Left cardiac atrium (tissue), 4 donors: ENCODE measurements at regions not wholly inside any gene's neighbourhood (a gene's known extent, or its start where the extent isn't known, plus 50 kb on each side); places are given as distances from the start of the nearest gene placed in this dataset.
"Not testable (repeated sequence)": the region's sequence is repeated elsewhere in the genome, so short reads cannot be mapped to it uniquely, and the experiment has no call there.

Experiments used
- ATAC-seq, 2 donors: fragments of 200-7000 bp; cut with Tn5 transposase; one replicate each; pipeline ENCODE4 v1.9.1; 2020; ENCODE audit warnings: mild to moderate bottlenecking in 2 of 2, moderate library complexity in 2 of 2
- DNase-seq: peaks from one replicate; pipeline ENCODE4 v3.0.0-alpha.2; 2020
- intact Hi-C, 2 donors: fragments of 100-400 bp; cut with DNase I; formaldehyde crosslinking; loops; one replicate each; pipeline versions ENCODE4 v1.14.1 to v1.15.1; 2022 to 2023
- donor health status: DM: no; HTN: yes; CAD: no.
- donor health status: DM: no; HTN: yes; CAD: no; lungs with severe emphysema.
- donor health status: DM: yes; HTN: yes; CAD: no.
- donor health status: Dilated cardiomyopathy.

DNA sequence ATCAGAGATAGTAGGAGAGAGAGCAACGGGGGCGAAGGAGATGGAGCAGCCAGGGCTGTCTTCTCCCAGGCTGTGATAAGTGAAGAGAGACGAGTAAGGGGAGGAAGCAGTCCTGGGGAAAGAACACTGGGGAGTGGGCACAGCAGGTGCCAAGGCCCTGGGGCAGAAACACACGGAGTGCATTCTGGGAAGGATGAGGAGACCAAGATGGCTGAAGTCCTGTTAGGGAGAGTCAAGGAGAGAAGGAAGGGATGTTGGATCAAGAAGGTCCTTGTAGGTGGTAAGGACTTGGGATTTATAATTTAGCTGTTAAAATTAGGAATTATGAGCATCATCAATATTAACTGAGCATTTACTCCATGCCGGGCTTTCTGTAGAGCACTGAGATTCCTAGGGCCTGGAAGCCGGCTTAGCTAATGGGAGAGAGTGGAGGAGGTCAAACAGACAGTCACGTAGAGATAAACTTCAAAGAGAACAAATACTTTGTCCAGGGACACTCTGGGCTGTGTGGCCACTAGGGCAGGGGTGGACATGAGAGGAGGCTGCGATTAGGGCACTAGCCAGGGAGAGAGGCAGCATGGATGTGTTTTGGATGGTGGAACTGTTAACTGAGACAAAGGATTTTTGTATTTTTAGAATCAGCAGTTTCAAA lies 134.2 kb upstream of the PEG3 start:
- intact Hi-C loops = no loop called here
- no peak for DNase-seq
- ATAC-seq = peak in 1 of 2 donors; percentile 38

- intact Hi-C loops = no loop called here
- peak in 1 of 2 donors; percentile 38 for ATAC-seq
- DNase-seq = no peak
Measured at GRCh38 chr19:56976300-56976699, 135.8 kb upstream of the PEG3 start.

- ATAC-seq = peak in 1 of 2 donors; percentile 12
- intact Hi-C loops = no loop called here
- DNase-seq = no peak
Measured at GRCh38 chr19:56976995-56977906, 136.7 kb upstream of the PEG3 start.

DNA sequence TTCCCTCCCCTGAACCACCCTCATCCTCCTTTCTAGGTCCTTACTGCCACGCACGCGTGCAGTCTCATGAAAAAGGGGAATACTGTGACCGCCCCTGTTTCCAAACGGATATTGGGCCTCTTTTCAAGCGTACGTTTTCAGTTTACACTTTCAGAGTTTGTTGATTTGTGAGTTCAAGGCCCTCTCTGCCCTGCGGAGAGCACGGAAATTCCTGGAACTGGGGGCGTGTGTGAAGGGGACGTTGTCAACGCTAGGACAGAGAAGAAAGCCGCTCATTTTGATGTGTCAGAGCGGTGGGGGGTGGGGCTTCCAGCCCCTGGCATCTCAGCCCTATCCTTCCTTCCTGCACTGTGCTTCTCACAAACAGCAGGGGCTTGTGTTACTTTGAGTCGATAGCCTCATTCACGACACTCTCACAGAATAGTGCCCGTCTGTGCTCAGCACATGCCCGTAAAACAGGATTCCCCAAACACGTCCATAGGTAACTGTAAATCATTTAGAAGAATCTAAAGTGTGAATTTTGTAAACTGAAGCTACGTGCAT lies 137.6 kb upstream of the PEG3 start:
- intact Hi-C loops = no loop called here
- ATAC-seq (no peak), DNase-seq (no peak)

DNA sequence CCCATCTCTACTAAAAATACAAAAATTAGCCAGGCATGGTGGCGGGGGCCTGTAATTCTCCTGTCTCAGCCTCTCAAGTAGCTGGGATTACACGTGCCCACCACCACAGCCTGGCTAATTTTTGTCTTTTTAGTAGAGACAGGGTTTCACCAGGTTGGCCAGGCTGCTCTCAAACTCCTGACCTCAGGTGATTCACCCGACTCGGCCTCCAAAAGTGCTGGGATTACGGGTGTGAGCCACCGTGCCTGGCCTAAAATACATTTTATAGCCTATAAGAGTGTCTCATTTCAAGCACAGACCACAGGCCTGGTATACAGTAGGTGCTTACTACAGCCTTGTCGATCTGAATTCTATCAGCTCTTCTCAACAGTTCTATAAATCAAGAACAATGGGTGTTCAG lies 139.5 kb upstream of the USP29 start:
- ATAC-seq, intact Hi-C loops, DNase-seq: not testable (repeated sequence)

GRCh38 chr19:56980906-56981305 lies 138.9 kb upstream of the USP29 start:
- ATAC-seq = peak in 1 of 2 donors; percentile 48
- intact Hi-C loops = no loop called here
- DNase-seq = no peak

- ATAC-seq, intact Hi-C loops, DNase-seq: not testable (repeated sequence)
Measured at GRCh38 chr19:56981440-56981839, 138.3 kb upstream of the USP29 start.

- DNase-seq (no peak), ATAC-seq (no peak)
- intact Hi-C loops = no loop called here
Measured at GRCh38 chr19:56983171-56983570, 136.6 kb upstream of the USP29 start.

GRCh38 chr19:56983804-56984203 lies 136.0 kb upstream of the USP29 start:
- intact Hi-C loops = no loop called here
- ATAC-seq = no peak
- DNase-seq = no peak

DNA sequence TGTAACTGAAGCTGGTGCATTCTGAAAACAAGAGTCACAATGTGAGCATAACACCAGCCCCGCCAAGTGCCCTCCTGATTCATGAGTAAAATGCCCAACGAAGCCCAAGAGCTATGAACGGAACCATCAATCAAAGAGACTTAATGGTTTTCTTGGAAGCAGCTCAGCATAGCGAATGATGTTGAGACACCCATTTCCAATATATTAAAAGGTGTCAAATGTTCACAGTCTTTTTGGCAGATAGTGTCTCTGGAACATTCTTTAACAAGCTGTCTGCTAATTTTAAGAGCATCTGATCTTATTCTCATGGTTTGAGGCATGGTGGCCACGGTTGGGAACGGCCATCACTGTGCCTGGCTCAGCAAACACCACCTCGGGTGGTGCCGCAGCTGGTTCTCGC lies 133.4 kb upstream of the USP29 start:
- ATAC-seq (no peak), DNase-seq (no peak)
- intact Hi-C loops = no loop called here

GRCh38 chr19:56987184-56987583 lies 132.6 kb upstream of the USP29 start:
- no peak for DNase-seq
- intact Hi-C loops = no loop called here
- no peak for ATAC-seq

DNA sequence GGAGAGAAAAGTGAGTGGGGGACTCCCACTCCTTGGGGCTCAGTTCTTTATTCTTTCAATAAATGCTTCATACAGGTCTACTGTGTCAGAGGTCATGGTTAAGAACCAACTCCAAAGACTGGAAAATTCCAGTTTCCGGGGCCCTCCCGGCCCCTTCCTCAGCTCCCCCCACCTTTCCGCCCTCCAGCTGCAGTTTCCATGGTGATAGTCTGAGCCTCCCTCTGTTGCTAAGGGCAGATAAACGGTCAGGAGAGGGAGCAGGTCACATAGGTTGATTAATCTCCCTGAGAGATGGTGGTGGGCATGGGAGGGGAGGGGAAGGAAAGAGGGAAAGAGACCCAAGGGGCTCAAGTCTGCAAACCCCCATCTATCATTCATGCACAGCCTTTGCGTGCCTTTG lies 131.5 kb upstream of the USP29 start:
- ATAC-seq (no peak), DNase-seq (no peak)
- intact Hi-C loops = no loop called here

DNA sequence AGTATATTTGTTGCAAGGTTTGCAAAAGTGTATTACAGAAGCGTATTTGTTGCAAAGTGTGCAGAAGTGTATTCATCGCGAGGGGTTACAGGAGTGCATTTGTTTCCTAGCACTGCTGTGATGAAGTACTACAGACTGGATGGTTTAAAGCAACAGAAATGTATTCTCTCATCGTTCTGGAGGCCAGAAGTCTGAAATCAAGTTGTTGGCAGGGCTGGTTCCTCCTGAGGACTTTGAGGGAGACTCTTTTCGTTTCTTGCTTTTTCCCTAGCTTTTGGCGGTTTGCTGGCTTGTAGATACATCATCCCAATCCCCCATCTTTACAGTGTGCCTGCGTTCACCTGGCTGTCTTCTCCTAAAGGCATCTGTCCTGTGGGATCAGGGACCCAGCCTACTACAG lies 127.9 kb upstream of the USP29 start:
- ATAC-seq (no peak), DNase-seq (no peak)
- intact Hi-C loops = no loop called here

GRCh38 chr19:56993851-56994250 lies 125.9 kb upstream of the USP29 start:
- intact Hi-C loops = no loop called here
- DNase-seq (no peak), ATAC-seq (no peak)

GRCh38 chr19:56994251-56995017 lies 125.4 kb upstream of the USP29 start:
- DNase-seq (no peak), ATAC-seq (no peak)
- intact Hi-C loops = no loop called here

GRCh38 chr19:56995303-56995702 lies 124.5 kb upstream of the USP29 start:
- no peak for DNase-seq
- no peak for ATAC-seq
- intact Hi-C loops = no loop called here

- ATAC-seq (no peak), DNase-seq (no peak)
- intact Hi-C loops = no loop called here
Measured at GRCh38 chr19:57002195-57002601, 117.6 kb upstream of the USP29 start.

- intact Hi-C loops = no loop called here
Measured at GRCh38 chr19:57002710-57003109, 117.1 kb upstream of the USP29 start.

DNA sequence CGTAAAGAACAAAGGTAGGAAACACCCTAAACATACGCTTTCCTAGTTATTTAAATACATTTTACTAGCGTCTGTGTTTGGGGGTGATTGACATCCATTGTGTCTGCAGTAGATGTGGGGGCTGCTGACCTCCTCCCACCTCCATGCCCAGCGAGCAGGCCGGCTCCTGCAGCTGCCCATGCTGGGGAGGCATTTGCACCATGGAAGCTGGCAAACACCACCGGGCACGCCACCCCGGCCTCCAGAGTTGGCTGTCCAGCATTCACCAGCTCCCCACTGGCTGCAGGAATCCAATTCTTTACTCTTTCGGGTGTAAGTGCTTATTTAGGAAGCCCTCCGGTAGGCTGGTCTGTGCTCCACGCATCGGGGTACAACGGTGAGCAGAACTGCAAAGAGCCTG lies 115.4 kb upstream of the USP29 start:
- DNase-seq (no peak), ATAC-seq (no peak)
- intact Hi-C loops = no loop called here

More at GRCh38 chr19:57002710-57003109, 117.1 kb upstream of the USP29 start:
- DNase-seq = no peak
- ATAC-seq = no peak

DNA sequence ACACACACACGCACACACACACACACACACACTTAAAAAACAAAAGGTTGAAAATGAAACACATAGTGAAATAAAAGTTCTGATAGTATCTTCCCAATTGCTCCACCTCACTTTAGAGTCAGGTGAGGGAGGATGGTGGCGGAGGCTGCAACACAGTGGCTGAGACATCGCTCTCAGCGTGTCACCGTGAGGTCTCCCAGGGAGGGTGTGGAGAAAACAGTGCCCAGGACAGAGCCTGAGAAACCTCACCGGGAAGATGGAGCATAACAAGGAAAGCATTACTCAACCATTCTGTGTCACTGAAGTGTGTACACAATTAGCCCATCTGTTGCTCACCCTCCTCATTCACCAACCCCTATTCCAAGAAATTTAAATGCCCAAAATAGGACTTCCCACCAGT lies 111.4 kb upstream of the USP29 start:
- DNase-seq (no peak), ATAC-seq (no peak)
- intact Hi-C loops = no loop called here
